Activated T-helper 1 cell treated with anti-CD3 and anti-CD28 coated beads, Interleukin-12 subunit alpha, Interleukin-12 subunit beta, Interleukin-2, Interleukin-4 antibody, amounts not matched to agents 30 ng/mL and 10 ng/mL and 1 ng/mL, durations not matched to agents 14 hours and 24 hours and 36 hours (primary cell): ENCODE measurements at regions not wholly inside any gene's neighbourhood (a gene's known extent, or its start where the extent isn't known, plus 50 kb on each side); places are given as distances from the start of the nearest gene placed in this dataset.

ENCODE experiments used
- DNase-seq: peaks from one replicate; pipeline ENCODE4 v3.0.0; 2021; ENCODE audit warnings: low spot score
- H3K27ac Mint-ChIP-seq: one replicate; pipeline ENCODE4 v1.8.0; 2021; ENCODE audit warnings: mild to moderate bottlenecking, mixed read lengths
- H3K27me3 Mint-ChIP-seq: one replicate; pipeline ENCODE4 v1.8.0; 2022; ENCODE audit warnings: mild to moderate bottlenecking, moderate library complexity, mixed read lengths; ENCODE audit not compliant: insufficient read depth
- H3K36me3 Mint-ChIP-seq: one replicate; pipeline ENCODE4 v1.8.0; 2021; ENCODE audit warnings: low read depth, mixed read lengths
- H3K4me1 Mint-ChIP-seq: one replicate; pipeline ENCODE4 v1.8.0; 2021; ENCODE audit warnings: low read depth, mixed read lengths
- H3K4me3 Mint-ChIP-seq: one replicate; pipeline ENCODE4 v1.8.0; 2021; ENCODE audit warnings: mild to moderate bottlenecking, moderate library complexity, mixed read lengths
- H3K9me3 Mint-ChIP-seq: one replicate; pipeline ENCODE4 v1.8.0; 2021; ENCODE audit warnings: mixed read lengths
- intact Hi-C: fragments of 100-400 bp; cut with micrococcal nuclease; formaldehyde crosslinking; loops from one replicate; pipeline ENCODE4 v1.15.1; 2024

- H3K4me3 Mint-ChIP-seq = no peak overlapping the region
- no peak for DNase-seq
- H3K4me1 Mint-ChIP-seq = no peaks in the 10 kb centered on the region
- no peak overlapping the region for H3K27ac Mint-ChIP-seq
- H3K27me3 Mint-ChIP-seq = no peaks in the 10 kb centered on the region
- peaks cover 53% of the 10 kb centered on the region for H3K9me3 Mint-ChIP-seq
- intact Hi-C loops = no loop called here
- H3K36me3 Mint-ChIP-seq = peaks cover 2% of the 10 kb centered on the region
These were observed 133.1 kb upstream of the ZNF91 start for GRCh38 chr19:23528376-23528775.

- Mint-ChIP-seq H3K9me3 (peaks cover 54% of the 10 kb centered on the region), H3K27me3 (no peaks in the 10 kb centered on the region), H3K4me3 (no peak overlapping the region), H3K4me1 (no peaks in the 10 kb centered on the region), H3K36me3 (peaks cover 2% of the 10 kb centered on the region), H3K27ac (no peak overlapping the region)
- DNase-seq = no peak
- intact Hi-C loops = no loop called here
These were observed 132.5 kb upstream of the ZNF91 start for GRCh38 chr19:23527797-23528196.

- Mint-ChIP-seq H3K27me3 (no peaks in the 10 kb centered on the region), H3K4me3 (no peak overlapping the region), H3K9me3 (peaks cover 54% of the 10 kb centered on the region), H3K4me1 (no peaks in the 10 kb centered on the region), H3K36me3 (no peaks in the 10 kb centered on the region), H3K27ac (no peak overlapping the region)
- intact Hi-C loops = no loop called here
- no peak for DNase-seq
These were observed 131.0 kb upstream of the ZNF91 start for GRCh38 chr19:23526302-23526701.

- Mint-ChIP-seq H3K27ac (no peak overlapping the region), H3K36me3 (no peaks in the 10 kb centered on the region), H3K9me3 (peaks cover 57% of the 10 kb centered on the region), H3K4me3 (no peak overlapping the region), H3K27me3 (no peaks in the 10 kb centered on the region), H3K4me1 (no peaks in the 10 kb centered on the region)
- no peak for DNase-seq
- intact Hi-C loops = no loop called here
These were observed 130.1 kb upstream of the ZNF91 start for GRCh38 chr19:23525276-23525852.

GRCh38 chr19:23523863-23524262, 128.6 kb upstream of the ZNF91 start:
- H3K27me3 Mint-ChIP-seq = no peaks in the 10 kb centered on the region

GRCh38 chr19:23522431-23522830, 127.2 kb upstream of the ZNF91 start:
- no peak for DNase-seq
- Mint-ChIP-seq H3K9me3 (peaks cover 67% of the 10 kb centered on the region), H3K27me3 (no peaks in the 10 kb centered on the region), H3K4me3 (no peak overlapping the region), H3K27ac (no peak overlapping the region), H3K36me3 (no peaks in the 10 kb centered on the region), H3K4me1 (no peaks in the 10 kb centered on the region)
- intact Hi-C loops = no loop called here

More at GRCh38 chr19:23523863-23524262, 128.6 kb upstream of the ZNF91 start:
- Mint-ChIP-seq H3K9me3 (peaks cover 69% of the 10 kb centered on the region), H3K27ac (no peak overlapping the region), H3K36me3 (no peaks in the 10 kb centered on the region), H3K4me1 (no peaks in the 10 kb centered on the region), H3K4me3 (no peak overlapping the region)
- intact Hi-C loops = no loop called here
- DNase-seq = no peak

- H3K27ac Mint-ChIP-seq = no peak overlapping the region
- peaks cover 67% of the 10 kb centered on the region for H3K9me3 Mint-ChIP-seq
- no peak for DNase-seq
- no peaks in the 10 kb centered on the region for H3K4me1 Mint-ChIP-seq
- H3K27me3 Mint-ChIP-seq = no peaks in the 10 kb centered on the region
- H3K4me3 Mint-ChIP-seq = no peak overlapping the region
- intact Hi-C loops = no loop called here
- H3K36me3 Mint-ChIP-seq = no peaks in the 10 kb centered on the region
These were observed 126.2 kb upstream of the ZNF91 start for GRCh38 chr19:23521471-23521870.

GRCh38 chr19:23520441-23520840, 125.2 kb upstream of the ZNF91 start:
- Mint-ChIP-seq H3K27me3 (no peaks in the 10 kb centered on the region), H3K4me1 (no peaks in the 10 kb centered on the region)
- intact Hi-C loops = no loop called here

GRCh38 chr19:23519031-23519430, 123.8 kb upstream of the ZNF91 start:
- peaks cover 62% of the 10 kb centered on the region for H3K9me3 Mint-ChIP-seq
- intact Hi-C loops = no loop called here
- no peak overlapping the region for H3K4me3 Mint-ChIP-seq
- H3K4me1 Mint-ChIP-seq = no peaks in the 10 kb centered on the region
- no peak for DNase-seq
- no peaks in the 10 kb centered on the region for H3K27me3 Mint-ChIP-seq
- no peaks in the 10 kb centered on the region for H3K36me3 Mint-ChIP-seq
- H3K27ac Mint-ChIP-seq = no peak overlapping the region

More at GRCh38 chr19:23520441-23520840, 125.2 kb upstream of the ZNF91 start:
- Mint-ChIP-seq H3K36me3 (no peaks in the 10 kb centered on the region), H3K9me3 (peaks cover 57% of the 10 kb centered on the region), H3K4me3 (no peak overlapping the region), H3K27ac (no peak overlapping the region)
- DNase-seq = no peak

- intact Hi-C loops = no loop called here
- no peaks in the 10 kb centered on the region for H3K36me3 Mint-ChIP-seq
- no peak overlapping the region for H3K4me3 Mint-ChIP-seq
- H3K9me3 Mint-ChIP-seq = peaks cover 60% of the 10 kb centered on the region
- no peaks in the 10 kb centered on the region for H3K4me1 Mint-ChIP-seq
- no peak overlapping the region for H3K27ac Mint-ChIP-seq
- DNase-seq = no peak
- no peaks in the 10 kb centered on the region for H3K27me3 Mint-ChIP-seq
These were observed 121.0 kb upstream of the ZNF91 start for GRCh38 chr19:23516266-23516665.

GRCh38 chr19:23515551-23515950, 120.3 kb upstream of the ZNF91 start:
- H3K4me3 Mint-ChIP-seq = no peak overlapping the region
- no peaks in the 10 kb centered on the region for H3K27me3 Mint-ChIP-seq
- no peaks in the 10 kb centered on the region for H3K4me1 Mint-ChIP-seq
- H3K9me3 Mint-ChIP-seq = peaks cover 57% of the 10 kb centered on the region
- no peak for DNase-seq
- H3K27ac Mint-ChIP-seq = no peak overlapping the region
- intact Hi-C loops = no loop called here
- H3K36me3 Mint-ChIP-seq = no peaks in the 10 kb centered on the region

GRCh38 chr19:23512151-23512925, 117.1 kb upstream of the ZNF91 start:
- Mint-ChIP-seq H3K27me3 (no peaks in the 10 kb centered on the region), H3K4me1 (no peaks in the 10 kb centered on the region), H3K4me3 (no peak overlapping the region), H3K9me3 (peaks cover 38% of the 10 kb centered on the region), H3K27ac (no peak overlapping the region), H3K36me3 (no peaks in the 10 kb centered on the region)
- no peak for DNase-seq
- intact Hi-C loops = no loop called here

GRCh38 chr19:23509686-23510450, 114.6 kb upstream of the ZNF91 start:
- Mint-ChIP-seq H3K27me3 (no peaks in the 10 kb centered on the region), H3K4me1 (no peaks in the 10 kb centered on the region), H3K9me3 (peaks cover 45% of the 10 kb centered on the region), H3K4me3 (no peak overlapping the region), H3K27ac (no peak overlapping the region), H3K36me3 (no peaks in the 10 kb centered on the region)
- no peak for DNase-seq
- intact Hi-C loops = no loop called here
